OCI-LY3 (cell line): ENCODE measurements at regions not wholly inside any gene's neighbourhood (a gene's known extent, or its start where the extent isn't known, plus 50 kb on each side); places are given as distances from the start of the nearest gene placed in this dataset.

Experiments
- H2AFZ ChIP-seq: fragments of 200-600, 300-600 bp; shearing (Covaris generic); 2 replicates; pipeline ENCODE4 v1.6.0; 2014; ENCODE audit warnings: antibody characterized with exemption, low read depth, low read length
- H3K27ac ChIP-seq: fragments of 200-600, 300-600 bp; sonication (generic); 2 replicates; pipeline ENCODE4 v1.5.1; 2014; ENCODE audit warnings: mild to moderate bottlenecking, low read length, moderate library complexity, mixed read lengths
- H3K27me3 ChIP-seq: fragments of 200-600, 300-600 bp; sonication (generic); 2 replicates; pipeline ENCODE4 v1.6.1; 2014; ENCODE audit warnings: low read depth, low read length, mixed read lengths
- H3K36me3 ChIP-seq: fragments of 200-600, 300-600 bp; sonication (generic); replicated peaks from 2 replicates; pipeline ENCODE3; 2014; ENCODE audit warnings: low read depth, low read length, mixed read lengths
- H3K4me1 ChIP-seq: fragments of 300-600, 200-600 bp; sonication (generic); 2 replicates; pipeline ENCODE4 v1.6.1; 2014; ENCODE audit warnings: low read length, mixed read lengths
- H3K4me2 ChIP-seq: fragments of 200-600, 300-600 bp; sonication (generic); 2 replicates; pipeline ENCODE4 v1.6.1; 2014; ENCODE audit warnings: low read length, mixed read lengths
- H3K4me3 ChIP-seq: fragments of 300-600, 200-600 bp; sonication (generic); 2 replicates; pipeline ENCODE4 v1.5.1; 2014; ENCODE audit warnings: antibody characterized with exemption, mild to moderate bottlenecking, low read length, moderate library complexity
- H3K79me2 ChIP-seq: fragments of 300-600, 200-600 bp; shearing (Covaris generic); 2 replicates; pipeline ENCODE4 v1.6.1; 2014; ENCODE audit warnings: mild to moderate bottlenecking, low read length, mixed read lengths
- H3K9ac ChIP-seq: fragments of 300-600, 200-600 bp; shearing (Covaris generic); 2 replicates; pipeline ENCODE4 v1.6.0; 2014; ENCODE audit warnings: mild to moderate bottlenecking, low read length, moderate library complexity
- H3K9me3 ChIP-seq: fragments of 200-600, 300-600 bp; shearing (Covaris generic); 2 replicates; pipeline ENCODE4 v1.6.1; 2014; ENCODE audit warnings: low read length, mixed read lengths; ENCODE audit not compliant: insufficient read depth
- H4K20me1 ChIP-seq: fragments of 200-600, 300-600 bp; sonication (generic); 2 replicates; pipeline ENCODE4 v1.6.1; 2016; ENCODE audit warnings: low read length, mixed read lengths; ENCODE audit not compliant: insufficient read depth
- EZH2phosphoT487 ChIP-seq: fragments of 200-600 bp; shearing (Covaris generic); IDR thresholded peaks from 2 replicates; pipeline ENCODE4 v1.6.1; 2018; ENCODE audit warnings: antibody characterized with exemption, mixed run types, low read depth
- TF ChIP-seq, protein P1 (sequence below): fragments of 200-600, 300-600 bp; sonication (generic); IDR thresholded peaks from 2 replicates; pipeline ENCODE4 v1.5.1; 2014; ENCODE audit warnings: antibody characterized with exemption, low read length, low read depth

DNA sequence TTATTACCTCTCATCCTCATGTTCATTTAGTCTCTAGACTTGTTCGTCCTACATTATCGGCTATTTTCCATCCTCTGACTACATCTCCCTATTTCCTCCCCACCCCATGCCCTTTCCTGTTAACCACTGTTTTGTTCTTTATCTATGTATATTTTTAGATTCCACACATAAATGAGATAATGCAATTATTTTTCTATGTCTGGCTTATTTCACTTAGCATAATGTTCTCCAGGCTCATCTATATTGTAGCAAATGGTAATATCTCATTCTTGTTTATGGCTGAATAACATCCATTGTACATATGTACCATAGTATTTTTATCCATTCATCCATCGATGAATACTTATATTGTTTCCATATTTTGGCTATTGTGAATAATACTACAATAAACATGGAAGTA is 84.6 kb upstream of the PTPRR start:
- H3K9me3 ChIP-seq = no peaks in the 10 kb centered on the region
- no peaks in the 10 kb centered on the region for H3K79me2 ChIP-seq
- H3K27me3 ChIP-seq = no peaks in the 10 kb centered on the region
- peaks cover 9% of the 10 kb centered on the region; the same call in 1 of the 2 replicates for H3K4me1 ChIP-seq
- no peaks in the 10 kb centered on the region for H3K36me3 ChIP-seq
- TF ChIP-seq, protein P1, sequence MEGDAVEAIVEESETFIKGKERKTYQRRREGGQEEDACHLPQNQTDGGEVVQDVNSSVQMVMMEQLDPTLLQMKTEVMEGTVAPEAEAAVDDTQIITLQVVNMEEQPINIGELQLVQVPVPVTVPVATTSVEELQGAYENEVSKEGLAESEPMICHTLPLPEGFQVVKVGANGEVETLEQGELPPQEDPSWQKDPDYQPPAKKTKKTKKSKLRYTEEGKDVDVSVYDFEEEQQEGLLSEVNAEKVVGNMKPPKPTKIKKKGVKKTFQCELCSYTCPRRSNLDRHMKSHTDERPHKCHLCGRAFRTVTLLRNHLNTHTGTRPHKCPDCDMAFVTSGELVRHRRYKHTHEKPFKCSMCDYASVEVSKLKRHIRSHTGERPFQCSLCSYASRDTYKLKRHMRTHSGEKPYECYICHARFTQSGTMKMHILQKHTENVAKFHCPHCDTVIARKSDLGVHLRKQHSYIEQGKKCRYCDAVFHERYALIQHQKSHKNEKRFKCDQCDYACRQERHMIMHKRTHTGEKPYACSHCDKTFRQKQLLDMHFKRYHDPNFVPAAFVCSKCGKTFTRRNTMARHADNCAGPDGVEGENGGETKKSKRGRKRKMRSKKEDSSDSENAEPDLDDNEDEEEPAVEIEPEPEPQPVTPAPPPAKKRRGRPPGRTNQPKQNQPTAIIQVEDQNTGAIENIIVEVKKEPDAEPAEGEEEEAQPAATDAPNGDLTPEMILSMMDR = no peak
- TF ChIP-seq EZH2phosphoT487 = no peak
- H2AFZ ChIP-seq = no peak overlapping the region
- H3K4me3 ChIP-seq = no peak overlapping the region
- no peak overlapping the region for H3K27ac ChIP-seq
- H4K20me1 ChIP-seq = no peaks in the 10 kb centered on the region
- no peak overlapping the region for H3K9ac ChIP-seq
- H3K4me2 ChIP-seq = no peak overlapping the region

DNA sequence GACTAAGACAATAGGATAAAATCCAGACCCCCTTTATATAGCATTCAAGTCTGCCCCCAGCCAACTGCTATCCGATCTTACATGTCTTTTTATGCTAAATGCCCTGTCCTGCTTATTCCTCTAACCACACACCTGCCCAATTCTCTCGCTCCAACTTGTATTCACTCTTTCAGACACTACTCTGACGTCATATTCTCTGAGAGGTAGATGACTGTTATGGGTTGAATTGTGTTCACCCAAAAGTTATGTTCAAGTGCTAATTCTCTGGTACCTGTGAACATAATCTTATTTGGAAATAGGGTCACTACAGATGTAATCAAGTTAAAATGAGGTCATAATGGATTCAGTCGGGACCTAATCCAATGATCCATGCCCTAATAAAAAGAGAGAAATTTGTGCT is 84.0 kb upstream of the PTPRR start:
- no peak overlapping the region for H3K4me2 ChIP-seq
- H2AFZ ChIP-seq = no peak overlapping the region
- no peaks in the 10 kb centered on the region for H4K20me1 ChIP-seq

DNA sequence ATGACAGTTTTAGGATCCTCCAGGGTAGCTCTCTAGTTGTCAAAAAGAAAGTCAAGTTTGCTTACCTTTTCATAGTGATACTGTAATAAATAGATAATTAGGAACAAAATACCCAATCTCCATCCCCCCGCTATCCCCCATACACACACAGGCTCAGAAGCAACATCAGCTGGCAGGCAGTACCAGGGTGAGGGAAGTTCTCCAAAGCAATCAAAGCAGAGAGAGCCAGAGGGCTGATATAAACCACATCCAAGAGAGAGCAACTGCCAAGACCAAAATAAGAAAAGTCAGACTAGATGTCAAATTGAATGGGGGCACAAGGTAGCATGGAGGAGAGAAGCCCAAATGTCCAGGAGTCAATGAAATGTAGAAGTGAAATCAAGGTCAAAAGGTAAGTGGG is 80.2 kb upstream of the PTPRR start:
- H3K27me3 ChIP-seq = no peaks in the 10 kb centered on the region
- no peak overlapping the region for H3K4me2 ChIP-seq
- no peaks in the 10 kb centered on the region for H3K9me3 ChIP-seq
- peaks cover 9% of the 10 kb centered on the region; the same call in 1 of the 2 replicates for H3K4me1 ChIP-seq
- no peak overlapping the region for H3K27ac ChIP-seq
- no peak overlapping the region for H2AFZ ChIP-seq
- H3K79me2 ChIP-seq = no peaks in the 10 kb centered on the region
- no peaks in the 10 kb centered on the region for H3K36me3 ChIP-seq
- H4K20me1 ChIP-seq = no peaks in the 10 kb centered on the region
- TF ChIP-seq EZH2phosphoT487 = no peak
- TF ChIP-seq, protein P1 = no peak
- no peak overlapping the region for H3K4me3 ChIP-seq
- no peak overlapping the region for H3K9ac ChIP-seq

More for the DNA sequence above, 84.0 kb upstream of the PTPRR start:
- H3K27ac ChIP-seq = no peak overlapping the region
- peaks cover 9% of the 10 kb centered on the region; the same call in 1 of the 2 replicates for H3K4me1 ChIP-seq
- TF ChIP-seq, protein P1 = no peak
- no peak for TF ChIP-seq EZH2phosphoT487
- H3K9ac ChIP-seq = no peak overlapping the region
- no peaks in the 10 kb centered on the region for H3K27me3 ChIP-seq
- H3K9me3 ChIP-seq = no peaks in the 10 kb centered on the region
- H3K79me2 ChIP-seq = no peaks in the 10 kb centered on the region
- H3K4me3 ChIP-seq = no peak overlapping the region
- no peaks in the 10 kb centered on the region for H3K36me3 ChIP-seq

DNA sequence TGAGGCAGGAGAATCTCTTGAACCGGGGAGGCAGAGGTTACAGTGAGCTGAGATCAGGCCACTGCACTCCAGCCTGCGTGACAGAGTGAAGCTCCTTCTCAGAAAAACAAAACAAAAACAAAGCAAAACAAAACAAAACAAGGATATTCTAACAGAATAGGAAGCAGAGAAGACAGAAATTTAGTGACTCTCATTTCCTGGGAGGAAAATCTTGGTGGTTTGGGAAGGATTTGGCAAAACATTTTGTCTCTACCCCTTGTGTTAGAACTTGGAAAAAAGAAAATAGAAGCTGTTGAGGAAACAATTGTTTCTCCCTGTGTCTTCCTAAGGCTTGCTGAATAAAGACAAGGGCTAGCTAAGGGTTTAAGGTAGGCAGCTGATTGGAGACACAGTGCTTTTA is 79.7 kb upstream of the PTPRR start:
- no peak for TF ChIP-seq EZH2phosphoT487
- TF ChIP-seq, protein P1 = no peak
- H2AFZ ChIP-seq = no peak overlapping the region
- H3K9me3 ChIP-seq = no peaks in the 10 kb centered on the region
- H3K79me2 ChIP-seq = no peaks in the 10 kb centered on the region
- peaks cover 9% of the 10 kb centered on the region; the same call in 1 of the 2 replicates for H3K4me1 ChIP-seq
- H3K36me3 ChIP-seq = no peaks in the 10 kb centered on the region
- no peak overlapping the region for H3K27ac ChIP-seq
- H3K9ac ChIP-seq = no peak overlapping the region
- H3K4me2 ChIP-seq = no peak overlapping the region
- H3K4me3 ChIP-seq = no peak overlapping the region
- H3K27me3 ChIP-seq = no peaks in the 10 kb centered on the region
- no peaks in the 10 kb centered on the region for H4K20me1 ChIP-seq
